HG03095 (cell line): ENCODE measurements at regions not wholly inside any gene's neighbourhood (a gene's known extent, or its start where the extent isn't known, plus 50 kb on each side); places are given as distances from the start of the nearest gene placed in this dataset.
A peak's percentile ranks its signal among the peaks of the same experiment; 100 is the strongest.

Source experiments
- ATAC-seq: cut with Tn5 transposase; IDR thresholded peaks from one replicate; pipeline ENCODE4 v1.9.1; 2021; ENCODE audit warnings: moderate library complexity; ENCODE audit not compliant: unreplicated experiment

DNA sequence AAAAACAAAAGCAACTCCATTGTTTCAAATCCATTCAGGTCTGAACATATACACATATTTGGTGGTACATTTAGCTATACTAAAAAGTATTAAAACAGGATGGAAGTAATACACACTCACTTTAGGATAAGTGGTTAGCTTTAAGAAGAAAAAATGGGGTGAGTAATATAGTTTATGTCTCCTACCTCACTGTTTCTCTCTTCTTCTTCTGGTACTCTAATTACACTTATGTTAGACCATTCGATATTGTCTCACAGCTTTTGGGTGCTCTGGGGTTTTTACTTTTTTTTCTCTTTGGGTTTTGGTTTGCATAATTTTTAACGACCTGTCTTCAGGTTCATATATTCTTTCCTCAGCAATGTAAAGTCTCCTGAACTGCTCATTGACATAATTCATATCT lies 75.4 kb upstream of the AKAP13 start:
- no peak for ATAC-seq

DNA sequence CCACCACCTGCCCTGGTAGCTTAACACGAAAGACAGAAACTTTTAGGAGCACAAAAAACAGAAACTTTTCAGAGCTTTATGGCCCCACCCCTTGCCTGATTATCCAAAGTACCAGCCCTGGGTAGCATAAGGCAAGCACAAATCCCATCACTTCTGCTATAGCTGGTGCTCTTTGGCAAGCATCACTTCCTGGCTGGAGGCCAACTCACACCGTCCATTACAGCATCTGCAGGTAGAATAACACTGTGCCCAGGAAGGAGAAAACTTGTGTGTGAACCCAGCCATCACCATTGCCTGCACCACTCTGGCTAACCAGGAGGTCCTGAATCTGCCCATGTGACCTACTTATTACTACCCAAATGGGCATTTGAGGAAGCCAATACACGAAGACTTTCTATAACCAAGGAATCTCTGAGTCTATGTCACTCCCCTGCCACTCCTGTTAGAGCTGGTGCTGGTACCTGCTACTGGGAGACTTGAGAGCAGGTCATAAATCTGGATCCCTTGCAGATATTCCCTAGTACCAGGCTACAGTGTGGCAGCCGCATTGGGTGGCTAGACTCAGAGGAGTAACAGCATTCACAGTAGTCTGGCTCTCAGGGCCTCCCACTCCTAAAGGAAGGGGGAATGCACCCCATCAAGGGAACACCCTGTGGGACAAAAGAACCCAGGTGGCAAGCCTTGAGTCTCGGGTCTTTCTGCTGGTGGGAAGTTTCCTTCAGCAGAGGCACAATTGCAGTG lies 73.3 kb upstream of the AKAP13 start:
- no peak for ATAC-seq

DNA sequence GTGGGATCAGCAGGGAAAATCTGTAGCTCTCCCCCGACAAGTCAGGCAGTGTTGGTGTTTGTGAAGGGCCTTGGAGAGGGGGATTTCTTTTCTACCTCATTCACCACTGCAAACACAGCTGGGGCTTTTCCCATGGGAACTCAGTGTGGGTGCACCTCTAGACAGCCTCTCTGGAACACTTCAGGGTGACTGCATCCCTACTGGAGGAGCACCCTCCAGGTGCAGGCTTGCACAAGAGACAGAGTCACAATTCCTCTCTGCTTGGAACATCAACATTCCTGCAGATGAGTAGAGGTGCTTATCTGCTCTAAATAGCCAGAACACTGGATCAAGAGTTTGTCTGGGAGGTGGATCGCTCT lies 72.7 kb upstream of the AKAP13 start:
- ATAC-seq, result no peak

DNA sequence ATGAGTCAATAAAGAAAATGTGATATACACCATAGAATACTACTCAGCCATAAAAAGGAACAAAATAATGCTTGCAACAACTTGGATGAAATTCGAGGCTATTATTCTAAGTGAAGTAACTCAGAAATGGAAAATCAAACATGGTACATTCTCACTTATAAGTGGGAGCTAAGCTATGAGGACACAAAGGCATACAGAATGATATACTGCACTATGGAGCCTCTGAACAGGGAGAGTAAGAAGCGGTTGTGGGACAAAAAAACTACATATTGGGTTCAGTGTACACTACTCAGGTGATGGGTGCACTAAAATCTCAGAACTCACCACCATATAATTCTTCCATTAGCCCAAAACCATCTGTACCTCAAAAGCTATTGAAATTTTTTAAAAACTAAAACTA lies 68.8 kb upstream of the AKAP13 start:
- no peak for ATAC-seq

DNA sequence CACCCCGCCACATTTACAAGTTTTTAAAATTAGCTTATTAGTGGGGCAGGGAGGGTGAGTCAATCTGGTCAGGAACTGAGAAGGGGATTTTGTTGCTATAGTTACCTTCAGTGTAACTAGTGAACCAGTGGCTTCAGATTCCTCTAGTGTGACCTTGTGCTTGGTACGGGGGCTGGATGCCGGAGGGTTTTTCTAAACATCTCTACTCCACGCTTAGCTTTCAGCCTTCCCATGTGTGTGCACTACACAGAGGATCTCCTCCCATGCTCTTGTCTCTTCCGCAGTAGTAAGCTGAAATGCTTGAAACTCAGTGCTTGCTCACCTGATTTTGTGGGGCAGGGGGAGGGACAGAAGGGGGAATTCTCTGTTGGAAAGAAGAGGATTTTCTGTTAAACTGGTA lies 67.9 kb upstream of the AKAP13 start:
- ATAC-seq, result peak; percentile 97

DNA sequence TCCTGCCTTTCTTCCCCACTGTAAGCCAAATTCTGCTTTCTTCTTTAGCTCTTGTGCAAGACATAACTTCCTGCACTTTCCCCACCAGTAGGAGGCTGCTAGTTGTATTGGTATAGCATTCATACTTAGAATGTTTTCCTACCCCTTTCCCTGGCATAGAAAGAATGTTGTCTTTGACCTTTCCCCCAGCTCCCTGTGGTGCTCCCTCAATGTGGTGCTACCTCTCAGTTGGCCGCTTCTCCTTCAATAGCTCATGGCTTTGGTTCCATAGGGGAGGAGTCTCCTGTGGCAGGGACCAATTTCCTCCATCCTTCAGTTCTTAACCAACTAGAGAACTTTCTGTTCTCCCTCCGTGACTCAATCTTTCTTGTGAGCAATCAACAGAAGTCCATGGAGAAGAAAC lies 67.5 kb upstream of the AKAP13 start:
- ATAC-seq, result peak; percentile 14

DNA sequence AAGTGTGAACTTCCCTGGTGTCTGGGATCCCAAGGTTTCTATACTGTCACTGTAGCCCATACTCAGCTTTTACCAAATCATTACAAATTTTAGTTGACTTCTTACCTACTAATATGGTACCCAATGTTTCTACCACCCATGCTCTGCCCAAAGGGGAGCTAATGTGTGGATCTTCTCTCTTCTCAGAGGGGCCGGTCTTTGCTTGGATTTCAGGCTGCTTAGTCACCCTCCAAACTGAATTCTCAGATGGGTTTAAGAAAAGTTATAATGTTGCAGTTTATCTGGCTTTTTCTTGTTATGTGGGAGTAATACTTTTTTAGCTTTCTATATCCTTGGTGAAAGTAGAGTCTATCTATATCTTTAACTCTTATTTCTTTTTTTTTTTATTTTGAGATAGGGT lies 67.1 kb upstream of the AKAP13 start:
- no peak for ATAC-seq

DNA sequence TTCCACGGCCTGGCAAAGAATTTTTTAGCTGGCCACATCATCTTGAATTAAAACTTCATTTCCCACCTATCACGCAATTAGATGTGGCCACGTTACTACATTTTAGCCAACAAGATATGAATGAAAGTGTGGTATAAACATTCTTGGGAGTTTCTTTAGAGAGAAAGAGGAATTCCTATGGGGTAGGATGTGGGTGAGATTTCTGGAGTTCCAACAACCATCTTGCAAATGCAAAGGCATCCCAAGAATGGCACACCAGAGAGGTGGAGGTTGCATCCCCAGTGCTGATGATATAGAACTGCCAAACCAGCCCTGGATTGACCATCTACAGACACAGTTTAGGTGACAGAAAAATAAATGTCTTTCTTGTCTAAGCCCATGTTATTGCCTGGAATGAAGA lies 66.3 kb upstream of the AKAP13 start:
- no peak for ATAC-seq

DNA sequence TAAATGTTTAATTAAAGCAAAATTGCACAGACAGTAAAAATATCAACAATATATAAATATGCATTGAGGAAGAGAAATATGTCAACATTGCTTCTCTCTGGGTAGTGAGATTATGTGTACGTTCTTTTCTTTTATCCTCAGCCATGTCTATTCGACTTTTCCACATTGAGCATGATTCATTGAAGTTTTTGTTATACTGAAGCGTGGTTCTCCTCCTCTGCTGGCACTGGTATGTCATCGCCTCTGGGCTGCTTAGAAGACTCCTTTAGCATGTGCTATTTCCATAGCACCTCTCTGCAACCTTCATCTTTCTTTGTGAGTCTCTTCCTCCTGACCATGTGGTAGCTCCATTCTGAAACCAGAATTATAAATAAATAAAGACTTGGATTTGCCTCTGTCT lies 65.8 kb upstream of the AKAP13 start:
- ATAC-seq, result no peak

DNA sequence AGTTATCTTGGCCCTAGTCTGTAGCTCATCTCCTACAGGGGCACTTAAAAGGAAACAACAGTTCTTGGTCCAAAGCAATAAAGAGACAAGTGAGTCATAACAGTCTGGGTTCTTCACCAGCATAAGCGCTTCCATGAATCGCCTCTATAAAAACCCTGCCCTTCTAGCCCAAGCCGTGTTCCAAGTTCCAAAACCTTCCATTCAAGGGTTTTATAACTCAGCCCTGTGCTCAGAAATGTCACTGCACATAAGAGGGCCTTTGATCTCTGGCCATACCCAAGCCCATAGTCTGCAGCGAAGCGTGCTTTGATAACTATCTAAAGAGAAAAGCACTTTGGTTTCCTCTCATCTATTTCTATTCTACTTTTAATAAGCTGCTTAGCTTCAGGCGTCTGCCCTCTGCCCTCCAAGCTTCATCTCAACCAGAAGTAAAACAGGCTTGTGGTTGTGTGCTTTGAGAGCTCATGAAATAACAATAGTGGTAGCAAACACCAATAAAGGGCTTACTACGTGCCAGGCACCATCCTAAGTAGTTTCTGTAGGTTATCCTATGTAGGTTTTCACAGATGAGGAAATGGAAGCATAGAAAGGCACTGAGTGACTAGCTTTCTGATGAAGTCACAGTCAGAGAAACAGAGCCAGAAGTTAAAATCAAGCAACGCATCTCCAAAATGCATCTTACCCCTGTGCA lies 64.0 kb upstream of the AKAP13 start:
- no peak for ATAC-seq

DNA sequence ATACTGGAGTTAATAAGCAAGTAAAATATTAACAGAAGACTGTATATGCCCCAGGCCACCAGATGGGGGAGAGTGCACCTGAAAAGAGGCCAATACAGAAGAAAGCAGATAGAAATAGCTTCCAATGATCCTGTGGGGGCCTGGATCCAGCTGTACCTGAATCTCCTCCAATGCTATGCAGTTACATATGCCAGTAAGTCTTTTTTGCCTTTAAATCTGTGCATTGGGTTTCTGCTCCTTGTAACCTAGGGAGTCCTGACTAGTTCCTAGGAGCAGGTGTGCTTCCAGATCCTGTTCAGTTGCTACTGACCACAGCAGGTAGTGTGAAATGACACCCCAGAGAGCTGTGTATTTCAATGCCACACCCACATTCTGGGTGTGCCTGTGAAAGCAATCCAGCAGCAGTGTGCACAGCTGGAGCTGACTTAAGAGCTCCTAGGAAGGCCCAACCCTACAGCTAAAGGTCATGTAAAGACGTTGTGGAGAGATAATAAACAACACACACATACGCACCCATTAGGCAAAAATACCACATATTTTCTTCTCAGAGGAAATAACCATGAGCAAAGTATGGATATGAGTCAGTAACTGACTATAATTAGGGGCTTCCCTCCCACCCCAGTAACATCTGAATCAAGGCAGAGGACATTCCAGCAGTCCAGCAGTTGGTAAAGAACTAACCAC lies 62.2 kb upstream of the AKAP13 start:
- ATAC-seq, result peak; percentile 94

DNA sequence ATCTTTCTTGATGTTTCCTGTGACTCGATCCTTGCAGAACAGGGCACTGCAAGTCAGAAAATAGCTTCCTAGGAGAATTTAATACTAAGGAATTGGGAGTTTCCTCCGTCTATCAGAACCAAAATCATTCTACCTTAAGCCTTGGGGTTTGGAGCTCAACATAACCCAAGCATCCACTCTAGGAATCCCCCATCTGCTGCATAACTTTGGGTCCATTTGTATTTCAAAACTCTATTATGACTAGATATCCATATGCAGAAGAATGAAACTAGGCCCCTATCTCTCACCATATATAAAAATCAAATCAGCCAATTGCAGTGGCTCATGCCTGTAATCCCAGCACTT lies 61.7 kb upstream of the AKAP13 start:
- ATAC-seq, result peak; percentile 23

DNA sequence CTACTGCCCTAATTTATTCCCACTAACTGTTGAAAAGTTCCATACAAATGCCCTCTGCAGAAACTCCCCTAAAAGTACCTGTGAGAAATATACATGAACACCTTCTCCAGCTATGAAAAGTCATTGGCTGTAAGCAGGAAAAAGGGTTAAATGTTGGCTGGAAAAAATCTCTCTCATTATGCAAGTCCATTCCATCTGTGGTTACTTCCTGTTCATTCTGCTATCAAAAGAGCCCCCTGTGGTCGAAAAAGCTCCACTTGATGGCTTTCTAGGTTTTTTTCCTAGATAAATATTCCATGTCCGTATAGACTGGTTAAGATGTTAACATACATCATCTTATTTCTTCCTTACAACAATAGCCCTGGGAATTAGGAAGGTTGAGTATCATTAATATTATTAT lies 56.2 kb upstream of the AKAP13 start:
- no peak for ATAC-seq

DNA sequence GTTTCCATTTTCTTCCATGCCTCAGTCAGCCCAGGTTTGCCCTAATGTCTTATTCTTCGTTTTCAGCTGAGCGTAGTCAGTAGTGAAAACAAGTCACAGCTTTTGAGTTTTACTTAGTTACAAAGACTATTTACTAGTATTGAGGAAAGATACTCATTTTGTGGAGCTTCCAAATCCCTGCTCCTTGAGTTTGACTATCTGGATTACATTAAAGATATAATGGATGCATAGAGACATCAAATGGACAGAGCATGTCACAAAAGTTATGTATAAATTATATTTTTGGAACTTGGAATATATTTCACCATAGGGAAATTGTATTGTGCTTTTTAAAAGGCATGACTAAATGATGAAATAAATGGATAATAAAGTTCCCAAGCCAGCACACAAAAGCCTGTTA lies 54.6 kb upstream of the AKAP13 start:
- no peak for ATAC-seq

DNA sequence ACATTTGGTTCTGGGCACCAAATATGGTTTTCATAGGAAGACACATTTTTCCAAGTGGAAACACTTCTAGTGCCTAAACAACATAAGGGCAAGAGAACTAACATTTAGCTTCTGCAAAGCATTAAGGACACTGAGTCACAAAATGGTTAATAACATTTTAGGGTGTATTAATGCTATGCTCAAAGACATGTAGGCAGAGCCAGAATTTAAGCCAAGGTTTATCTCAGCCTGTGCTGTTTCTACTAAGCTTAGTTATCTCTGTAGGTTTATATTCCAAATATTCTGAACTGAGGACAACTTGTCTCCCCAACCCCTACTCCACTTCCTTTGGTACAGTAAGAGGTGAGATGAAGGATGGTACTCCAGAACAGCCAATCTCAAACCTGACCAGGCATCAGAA lies 54.1 kb upstream of the AKAP13 start:
- no peak for ATAC-seq

DNA sequence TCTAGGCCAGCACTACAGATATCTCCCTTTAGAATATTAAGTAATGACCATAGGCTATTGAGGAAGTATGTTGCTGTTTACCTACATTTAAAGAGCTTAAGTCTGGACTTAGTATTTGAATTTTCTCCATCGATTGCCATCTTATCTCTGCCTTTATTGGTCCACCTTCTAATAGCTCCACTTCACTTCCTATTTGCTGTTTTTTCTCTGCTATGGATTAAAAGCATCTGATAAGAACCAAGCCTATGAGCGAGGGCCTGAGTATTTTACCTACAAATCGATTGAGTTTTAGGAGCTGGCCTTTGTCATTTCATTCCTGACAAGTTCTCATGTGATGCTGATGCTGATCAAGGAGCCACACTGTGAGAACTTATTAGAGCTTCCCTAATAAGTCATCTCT lies 52.6 kb upstream of the AKAP13 start:
- ATAC-seq, result no peak

DNA sequence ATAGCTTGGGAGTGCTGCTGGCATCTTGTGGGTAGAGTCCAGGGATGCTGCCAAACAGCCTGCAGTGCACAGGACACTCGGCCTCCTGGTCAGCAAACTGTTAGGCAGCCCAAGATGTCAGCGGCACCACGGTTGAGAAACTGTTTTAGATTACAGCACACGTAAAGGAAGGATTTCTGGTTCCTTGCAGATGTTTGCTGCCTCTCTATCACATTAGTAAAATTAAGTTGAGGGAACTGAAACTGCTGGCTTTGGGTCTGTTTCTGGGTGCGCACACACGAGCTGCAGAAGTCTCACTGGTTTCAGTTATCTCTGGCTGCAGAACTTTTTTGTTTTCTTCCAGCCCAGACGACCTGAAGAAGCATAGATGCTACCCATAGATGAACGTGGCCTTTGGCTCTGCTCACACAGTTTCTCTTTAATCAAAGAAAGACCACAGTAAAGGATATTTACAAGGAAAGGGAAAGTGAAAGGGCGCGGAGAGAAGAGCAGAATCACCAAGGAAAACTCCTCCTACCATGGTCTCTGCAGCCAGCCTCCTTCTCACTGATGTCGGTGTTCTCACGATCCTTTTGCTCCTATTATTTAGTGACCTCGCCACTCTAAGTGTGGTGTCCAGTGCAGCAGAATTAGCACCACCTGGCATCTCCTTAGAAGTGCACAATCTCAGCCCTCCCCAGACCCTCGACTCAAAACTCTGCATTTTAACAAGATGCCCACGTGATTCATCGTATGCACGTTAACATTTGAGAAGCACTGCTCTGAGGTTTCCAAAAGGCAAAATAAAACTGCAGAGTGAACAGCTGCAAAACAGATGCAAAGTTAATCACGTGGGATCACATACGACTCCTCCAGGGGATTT lies 50.6 kb upstream of the AKAP13 start:
- peak; percentile 54 for ATAC-seq
